WTC11 (cell line): ENCODE measurements at regions not wholly inside any gene's neighbourhood (a gene's known extent, or its start where the extent isn't known, plus 50 kb on each side); places are given as distances from the start of the nearest gene placed in this dataset.

ENCODE experiments used
- ATAC-seq: fragments of 200-7000 bp; cut with Tn5 transposase; 2 replicates; pipeline ENCODE4 v1.10.0; 2021; ENCODE audit warnings: mild to moderate bottlenecking, moderate library complexity
- CTCF ChIA-PET: fragments of 300-600 bp; sonication (Branson Sonifier 250); formaldehyde crosslinking; loops from one replicate; lab custom pipeline; 2021; ENCODE audit warnings: antibody characterized with exemption; lab: Charles Lee
- POLR2A ChIA-PET: fragments of 350-600 bp; sonication (Branson Sonifier 250); formaldehyde crosslinking; loops from one replicate; lab custom pipeline; 2021; ENCODE audit warnings: antibody characterized with exemption; lab: Charles Lee
- DNase-seq: peaks from one replicate; pipeline ENCODE4 v3.0.0; 2021; ENCODE audit warnings: low spot score
- H3K27ac Mint-ChIP-seq: 2 replicates; pipeline ENCODE4 v1.8.0; 2021; ENCODE audit warnings: mixed read lengths
- H3K27me3 Mint-ChIP-seq: 2 replicates; pipeline ENCODE4 v1.8.0; 2021; ENCODE audit warnings: low read depth, mild to moderate bottlenecking, moderate library complexity, mixed read lengths
- H3K36me3 Mint-ChIP-seq: 2 replicates; pipeline ENCODE4 v1.8.0; 2021; ENCODE audit warnings: mixed read lengths
- H3K4me1 Mint-ChIP-seq: 2 replicates; pipeline ENCODE4 v1.8.0; 2022; ENCODE audit warnings: mixed read lengths
- H3K4me3 Mint-ChIP-seq: 2 replicates; pipeline ENCODE4 v1.8.0; 2021; ENCODE audit warnings: mild to moderate bottlenecking, moderate library complexity, mixed read lengths
- H3K9me3 Mint-ChIP-seq: 2 replicates; pipeline ENCODE4 v1.8.0; 2021; ENCODE audit warnings: mixed read lengths
- ELF4 ChIP-seq: sonication (generic); formaldehyde crosslinking; IDR thresholded peaks from 2 replicates; pipeline ENCODE4 v1.8.1; 2022; ENCODE audit warnings: low read depth, mild to moderate bottlenecking, moderate library complexity, missing genetic modification reagents
- GABPB1 ChIP-seq: sonication (generic); formaldehyde crosslinking; IDR thresholded peaks from 2 replicates; pipeline ENCODE4 v1.8.1; 2023; ENCODE audit warnings: mild to moderate bottlenecking, missing genetic modification reagents
- NR2C2 ChIP-seq: sonication (generic); formaldehyde crosslinking; IDR thresholded peaks from 2 replicates; pipeline ENCODE4 v1.8.0; 2022; ENCODE audit warnings: mild to moderate bottlenecking, missing genetic modification reagents
- SMAD3 ChIP-seq: sonication (generic); formaldehyde crosslinking; IDR thresholded peaks from 2 replicates; pipeline ENCODE4 v1.8.0; 2022; ENCODE audit warnings: missing genetic modification reagents, mild to moderate bottlenecking, borderline replicate concordance
- SP1 ChIP-seq: sonication (generic); formaldehyde crosslinking; conservative IDR thresholded peaks from 2 replicates; pipeline ENCODE4 v1.8.1; 2022; ENCODE audit warnings: missing genetic modification reagents
- ZNF219 ChIP-seq: sonication (generic); formaldehyde crosslinking; IDR thresholded peaks from 2 replicates; pipeline ENCODE4 v1.8.0; 2023; ENCODE audit warnings: missing genetic modification reagents, mild to moderate bottlenecking, borderline replicate concordance
- ZNF671 ChIP-seq: fragments of 250-450 bp; sonication (Bioruptor Pico); IDR thresholded peaks from 2 replicates; pipeline ENCODE4 v1.8.0; 2021; ENCODE audit warnings: mild to moderate bottlenecking
- TF ChIP-seq, protein P1 (sequence below): sonication (generic); formaldehyde crosslinking; IDR thresholded peaks from 2 replicates; pipeline ENCODE4 v1.8.0; 2023; ENCODE audit warnings: missing genetic modification reagents, mild to moderate bottlenecking, borderline replicate concordance
- TF ChIP-seq, protein P2 (sequence below): sonication (generic); formaldehyde crosslinking; IDR thresholded peaks from 2 replicates; pipeline ENCODE4 v1.8.0; 2022; ENCODE audit warnings: mild to moderate bottlenecking, missing genetic modification reagents
- TF ChIP-seq, protein P3 (sequence below): fragments of 250-450 bp; sonication (Bioruptor Pico); IDR thresholded peaks from 2 replicates; pipeline ENCODE4 v1.9.0; 2021; ENCODE audit warnings: moderate library complexity, mild to moderate bottlenecking, inconsistent platforms, borderline replicate concordance
- TF ChIP-seq, protein P4 (sequence below): fragments of 250-450 bp; sonication (Bioruptor Pico); IDR thresholded peaks from 2 replicates; pipeline ENCODE4 v1.9.0; 2021; ENCODE audit warnings: mild to moderate bottlenecking
- TF ChIP-seq, protein P5 (sequence below): sonication (generic); formaldehyde crosslinking; IDR thresholded peaks from 2 replicates; pipeline ENCODE4 v1.8.0; 2023; ENCODE audit warnings: mild to moderate bottlenecking, missing genetic modification reagents
- TF ChIP-seq, protein P6 (sequence below): fragments of 250-450 bp; sonication (Bioruptor Pico); conservative IDR thresholded peaks from 2 replicates; pipeline ENCODE4 v1.9.0; 2021; ENCODE audit warnings: mild to moderate bottlenecking
- TF ChIP-seq, protein P7 (sequence below): fragments of 250-450 bp; sonication (Bioruptor Pico); IDR thresholded peaks from 2 replicates; pipeline ENCODE4 v2.1.2; 2022; ENCODE audit warnings: mild to moderate bottlenecking, moderate library complexity
- TF ChIP-seq, protein P8 (sequence below): fragments of 250-450 bp; sonication (Bioruptor Pico); IDR thresholded peaks from 2 replicates; pipeline ENCODE4 v1.9.0; 2021; ENCODE audit warnings: mild to moderate bottlenecking, borderline replicate concordance
- TF ChIP-seq, protein P9 (sequence below): fragments of 200-600 bp; IDR thresholded peaks from 2 replicates; pipeline ENCODE4 v1.8.0; 2022; ENCODE audit warnings: antibody characterized with exemption

DNA sequence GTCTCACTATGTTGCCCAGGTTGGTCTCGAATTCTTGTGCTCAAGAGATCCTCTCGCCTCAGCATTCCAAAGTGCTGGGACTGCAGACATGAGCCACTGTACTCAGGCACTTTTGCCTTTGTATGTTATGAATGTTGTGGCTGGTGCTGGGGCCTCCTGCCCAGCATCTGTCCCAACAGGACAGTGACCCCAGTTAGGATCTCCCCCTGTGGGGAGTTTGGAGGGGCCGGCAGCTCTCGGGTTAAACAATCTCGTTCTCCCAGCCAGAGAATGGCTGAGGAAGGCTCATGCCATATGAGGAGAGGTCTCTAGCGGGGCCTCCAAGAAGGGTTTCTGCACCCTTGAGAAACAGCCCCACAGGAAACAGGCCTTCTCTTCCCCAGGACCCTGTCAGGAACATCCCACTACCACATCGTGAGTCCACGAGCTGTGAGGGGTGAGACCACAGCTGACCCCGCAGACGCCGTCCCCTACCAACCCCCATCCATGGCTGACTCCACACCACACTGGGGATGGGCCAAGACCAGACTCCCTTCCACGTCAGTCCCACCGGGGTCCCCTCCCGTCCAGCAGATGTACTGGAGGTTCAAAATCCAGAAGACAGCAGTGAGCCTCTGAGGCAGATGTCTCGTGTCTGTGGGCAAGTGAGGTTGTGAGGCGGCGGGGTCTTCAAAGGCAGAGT is 54.1 kb downstream of the SHANK2 start (continued):
- no peak for TF ChIP-seq SP1 (CRISPR knock-in tag)
- TF ChIP-seq, protein P1, sequence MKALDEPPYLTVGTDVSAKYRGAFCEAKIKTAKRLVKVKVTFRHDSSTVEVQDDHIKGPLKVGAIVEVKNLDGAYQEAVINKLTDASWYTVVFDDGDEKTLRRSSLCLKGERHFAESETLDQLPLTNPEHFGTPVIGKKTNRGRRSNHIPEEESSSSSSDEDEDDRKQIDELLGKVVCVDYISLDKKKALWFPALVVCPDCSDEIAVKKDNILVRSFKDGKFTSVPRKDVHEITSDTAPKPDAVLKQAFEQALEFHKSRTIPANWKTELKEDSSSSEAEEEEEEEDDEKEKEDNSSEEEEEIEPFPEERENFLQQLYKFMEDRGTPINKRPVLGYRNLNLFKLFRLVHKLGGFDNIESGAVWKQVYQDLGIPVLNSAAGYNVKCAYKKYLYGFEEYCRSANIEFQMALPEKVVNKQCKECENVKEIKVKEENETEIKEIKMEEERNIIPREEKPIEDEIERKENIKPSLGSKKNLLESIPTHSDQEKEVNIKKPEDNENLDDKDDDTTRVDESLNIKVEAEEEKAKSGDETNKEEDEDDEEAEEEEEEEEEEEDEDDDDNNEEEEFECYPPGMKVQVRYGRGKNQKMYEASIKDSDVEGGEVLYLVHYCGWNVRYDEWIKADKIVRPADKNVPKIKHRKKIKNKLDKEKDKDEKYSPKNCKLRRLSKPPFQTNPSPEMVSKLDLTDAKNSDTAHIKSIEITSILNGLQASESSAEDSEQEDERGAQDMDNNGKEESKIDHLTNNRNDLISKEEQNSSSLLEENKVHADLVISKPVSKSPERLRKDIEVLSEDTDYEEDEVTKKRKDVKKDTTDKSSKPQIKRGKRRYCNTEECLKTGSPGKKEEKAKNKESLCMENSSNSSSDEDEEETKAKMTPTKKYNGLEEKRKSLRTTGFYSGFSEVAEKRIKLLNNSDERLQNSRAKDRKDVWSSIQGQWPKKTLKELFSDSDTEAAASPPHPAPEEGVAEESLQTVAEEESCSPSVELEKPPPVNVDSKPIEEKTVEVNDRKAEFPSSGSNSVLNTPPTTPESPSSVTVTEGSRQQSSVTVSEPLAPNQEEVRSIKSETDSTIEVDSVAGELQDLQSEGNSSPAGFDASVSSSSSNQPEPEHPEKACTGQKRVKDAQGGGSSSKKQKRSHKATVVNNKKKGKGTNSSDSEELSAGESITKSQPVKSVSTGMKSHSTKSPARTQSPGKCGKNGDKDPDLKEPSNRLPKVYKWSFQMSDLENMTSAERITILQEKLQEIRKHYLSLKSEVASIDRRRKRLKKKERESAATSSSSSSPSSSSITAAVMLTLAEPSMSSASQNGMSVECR (CRISPR knock-in tag) = no peak
- TF ChIP-seq, protein P2, sequence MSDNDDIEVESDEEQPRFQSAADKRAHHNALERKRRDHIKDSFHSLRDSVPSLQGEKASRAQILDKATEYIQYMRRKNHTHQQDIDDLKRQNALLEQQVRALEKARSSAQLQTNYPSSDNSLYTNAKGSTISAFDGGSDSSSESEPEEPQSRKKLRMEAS (CRISPR knock-in tag) = no peak

DNA sequence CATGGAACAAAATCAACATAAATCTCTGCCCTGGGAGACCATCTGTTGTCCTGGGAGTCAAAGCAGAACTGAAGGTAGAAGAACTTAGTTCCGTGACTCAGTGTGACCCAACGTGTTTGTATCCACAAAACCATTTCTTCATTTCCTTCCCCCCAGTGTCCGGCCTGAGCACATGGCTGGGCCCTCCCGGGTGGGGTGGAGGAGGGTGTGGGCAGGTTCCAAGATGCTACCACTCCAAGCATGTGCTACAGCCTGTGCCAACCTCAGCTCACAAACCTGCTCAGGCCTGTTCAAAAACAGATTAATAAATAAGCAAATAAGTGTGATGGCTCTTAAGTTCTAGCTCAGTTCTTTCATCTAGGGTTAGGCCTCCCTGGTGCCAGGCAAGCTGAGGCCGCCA is 55.3 kb downstream of the SHANK2 start:
- ChIA-PET POLR2A (no interaction called here), CTCF (interaction anchor here (1.8 kb wide), 1 partner anchor 110 kb away, joined by 4 read pairs; no protein-coding TSS in a partner anchor)
- DNase-seq (no peak), ATAC-seq (no peak)
- Mint-ChIP-seq H3K27me3 (no peaks in the 10 kb centered on the region), H3K9me3 (peaks cover 5% of the 10 kb centered on the region; the same call in 1 of the 2 replicates), H3K36me3 (peaks cover 16% of the 10 kb centered on the region), H3K4me1 (peaks cover 15% of the 10 kb centered on the region), H3K27ac (no peak overlapping the region; the same call in 1 of the 2 replicates), H3K4me3 (no peak overlapping the region)
- TF ChIP-seq ZNF671 (CRISPR knock-in tag) = no peak
- TF ChIP-seq, protein P3, sequence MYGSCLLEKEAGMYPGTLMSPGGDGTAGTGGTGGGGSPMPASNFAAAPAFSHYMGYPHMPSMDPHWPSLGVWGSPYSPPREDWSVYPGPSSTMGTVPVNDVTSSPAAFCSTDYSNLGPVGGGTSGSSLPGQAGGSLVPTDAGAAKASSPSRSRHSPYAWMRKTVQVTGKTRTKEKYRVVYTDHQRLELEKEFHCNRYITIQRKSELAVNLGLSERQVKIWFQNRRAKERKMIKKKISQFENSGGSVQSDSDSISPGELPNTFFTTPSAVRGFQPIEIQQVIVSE (CRISPR knock-in tag) = no peak
- TF ChIP-seq, protein P4, sequence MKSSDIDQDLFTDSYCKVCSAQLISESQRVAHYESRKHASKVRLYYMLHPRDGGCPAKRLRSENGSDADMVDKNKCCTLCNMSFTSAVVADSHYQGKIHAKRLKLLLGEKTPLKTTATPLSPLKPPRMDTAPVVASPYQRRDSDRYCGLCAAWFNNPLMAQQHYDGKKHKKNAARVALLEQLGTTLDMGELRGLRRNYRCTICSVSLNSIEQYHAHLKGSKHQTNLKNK (CRISPR knock-in tag) = no peak
- TF ChIP-seq ELF4 (CRISPR knock-in tag) = no peak
- TF ChIP-seq, protein P5, sequence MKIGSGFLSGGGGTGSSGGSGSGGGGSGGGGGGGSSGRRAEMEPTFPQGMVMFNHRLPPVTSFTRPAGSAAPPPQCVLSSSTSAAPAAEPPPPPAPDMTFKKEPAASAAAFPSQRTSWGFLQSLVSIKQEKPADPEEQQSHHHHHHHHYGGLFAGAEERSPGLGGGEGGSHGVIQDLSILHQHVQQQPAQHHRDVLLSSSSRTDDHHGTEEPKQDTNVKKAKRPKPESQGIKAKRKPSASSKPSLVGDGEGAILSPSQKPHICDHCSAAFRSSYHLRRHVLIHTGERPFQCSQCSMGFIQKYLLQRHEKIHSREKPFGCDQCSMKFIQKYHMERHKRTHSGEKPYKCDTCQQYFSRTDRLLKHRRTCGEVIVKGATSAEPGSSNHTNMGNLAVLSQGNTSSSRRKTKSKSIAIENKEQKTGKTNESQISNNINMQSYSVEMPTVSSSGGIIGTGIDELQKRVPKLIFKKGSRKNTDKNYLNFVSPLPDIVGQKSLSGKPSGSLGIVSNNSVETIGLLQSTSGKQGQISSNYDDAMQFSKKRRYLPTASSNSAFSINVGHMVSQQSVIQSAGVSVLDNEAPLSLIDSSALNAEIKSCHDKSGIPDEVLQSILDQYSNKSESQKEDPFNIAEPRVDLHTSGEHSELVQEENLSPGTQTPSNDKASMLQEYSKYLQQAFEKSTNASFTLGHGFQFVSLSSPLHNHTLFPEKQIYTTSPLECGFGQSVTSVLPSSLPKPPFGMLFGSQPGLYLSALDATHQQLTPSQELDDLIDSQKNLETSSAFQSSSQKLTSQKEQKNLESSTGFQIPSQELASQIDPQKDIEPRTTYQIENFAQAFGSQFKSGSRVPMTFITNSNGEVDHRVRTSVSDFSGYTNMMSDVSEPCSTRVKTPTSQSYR (CRISPR knock-in tag) = no peak
- TF ChIP-seq, protein P6, sequence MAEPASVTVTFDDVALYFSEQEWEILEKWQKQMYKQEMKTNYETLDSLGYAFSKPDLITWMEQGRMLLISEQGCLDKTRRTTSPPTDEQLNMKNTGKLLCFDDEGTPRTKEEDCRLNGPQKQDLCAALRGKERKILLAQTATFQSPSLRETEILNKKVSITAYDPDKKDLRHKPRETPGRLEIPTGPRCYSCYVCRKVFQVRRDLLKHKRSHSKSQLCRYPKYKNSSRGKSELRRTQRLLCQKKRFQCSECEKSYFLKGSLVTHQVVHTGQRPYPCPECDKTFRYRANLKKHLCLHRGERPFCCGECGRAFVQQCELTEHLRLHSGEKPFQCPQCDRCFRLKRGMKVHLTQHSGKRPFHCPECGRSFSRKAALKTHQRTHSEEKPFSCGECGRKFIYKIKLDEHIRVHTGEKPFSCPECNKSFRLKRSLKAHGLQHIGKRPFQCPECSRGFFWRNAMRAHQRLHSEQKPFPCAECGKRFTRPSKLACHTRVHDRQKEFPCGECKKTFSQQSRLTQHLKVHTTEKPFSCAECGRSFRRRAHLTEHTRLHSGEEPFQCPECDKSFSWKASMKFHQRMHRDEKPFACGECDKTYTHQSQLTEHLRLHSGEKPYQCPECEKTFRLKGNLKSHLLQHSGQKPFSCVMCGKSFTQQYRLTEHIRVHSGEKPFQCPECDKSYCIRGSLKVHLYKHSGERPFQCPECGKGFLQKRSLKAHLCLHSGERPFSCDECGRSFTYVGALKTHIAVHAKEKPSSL (CRISPR knock-in tag) = no peak
- TF ChIP-seq, protein P7, sequence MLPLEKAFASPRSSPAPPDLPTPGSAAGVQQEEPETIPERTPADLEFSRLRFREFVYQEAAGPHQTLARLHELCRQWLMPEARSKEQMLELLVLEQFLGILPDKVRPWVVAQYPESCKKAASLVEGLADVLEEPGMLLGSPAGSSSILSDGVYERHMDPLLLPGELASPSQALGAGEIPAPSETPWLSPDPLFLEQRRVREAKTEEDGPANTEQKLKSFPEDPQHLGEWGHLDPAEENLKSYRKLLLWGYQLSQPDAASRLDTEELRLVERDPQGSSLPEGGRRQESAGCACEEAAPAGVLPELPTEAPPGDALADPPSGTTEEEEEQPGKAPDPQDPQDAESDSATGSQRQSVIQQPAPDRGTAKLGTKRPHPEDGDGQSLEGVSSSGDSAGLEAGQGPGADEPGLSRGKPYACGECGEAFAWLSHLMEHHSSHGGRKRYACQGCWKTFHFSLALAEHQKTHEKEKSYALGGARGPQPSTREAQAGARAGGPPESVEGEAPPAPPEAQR (CRISPR knock-in tag) = no peak
- TF ChIP-seq NR2C2 (CRISPR knock-in tag) = no peak
- no peak for TF ChIP-seq SMAD3 (CRISPR knock-in tag)
- no peak for TF ChIP-seq ZNF219 (CRISPR knock-in tag)
- TF ChIP-seq, protein P8, sequence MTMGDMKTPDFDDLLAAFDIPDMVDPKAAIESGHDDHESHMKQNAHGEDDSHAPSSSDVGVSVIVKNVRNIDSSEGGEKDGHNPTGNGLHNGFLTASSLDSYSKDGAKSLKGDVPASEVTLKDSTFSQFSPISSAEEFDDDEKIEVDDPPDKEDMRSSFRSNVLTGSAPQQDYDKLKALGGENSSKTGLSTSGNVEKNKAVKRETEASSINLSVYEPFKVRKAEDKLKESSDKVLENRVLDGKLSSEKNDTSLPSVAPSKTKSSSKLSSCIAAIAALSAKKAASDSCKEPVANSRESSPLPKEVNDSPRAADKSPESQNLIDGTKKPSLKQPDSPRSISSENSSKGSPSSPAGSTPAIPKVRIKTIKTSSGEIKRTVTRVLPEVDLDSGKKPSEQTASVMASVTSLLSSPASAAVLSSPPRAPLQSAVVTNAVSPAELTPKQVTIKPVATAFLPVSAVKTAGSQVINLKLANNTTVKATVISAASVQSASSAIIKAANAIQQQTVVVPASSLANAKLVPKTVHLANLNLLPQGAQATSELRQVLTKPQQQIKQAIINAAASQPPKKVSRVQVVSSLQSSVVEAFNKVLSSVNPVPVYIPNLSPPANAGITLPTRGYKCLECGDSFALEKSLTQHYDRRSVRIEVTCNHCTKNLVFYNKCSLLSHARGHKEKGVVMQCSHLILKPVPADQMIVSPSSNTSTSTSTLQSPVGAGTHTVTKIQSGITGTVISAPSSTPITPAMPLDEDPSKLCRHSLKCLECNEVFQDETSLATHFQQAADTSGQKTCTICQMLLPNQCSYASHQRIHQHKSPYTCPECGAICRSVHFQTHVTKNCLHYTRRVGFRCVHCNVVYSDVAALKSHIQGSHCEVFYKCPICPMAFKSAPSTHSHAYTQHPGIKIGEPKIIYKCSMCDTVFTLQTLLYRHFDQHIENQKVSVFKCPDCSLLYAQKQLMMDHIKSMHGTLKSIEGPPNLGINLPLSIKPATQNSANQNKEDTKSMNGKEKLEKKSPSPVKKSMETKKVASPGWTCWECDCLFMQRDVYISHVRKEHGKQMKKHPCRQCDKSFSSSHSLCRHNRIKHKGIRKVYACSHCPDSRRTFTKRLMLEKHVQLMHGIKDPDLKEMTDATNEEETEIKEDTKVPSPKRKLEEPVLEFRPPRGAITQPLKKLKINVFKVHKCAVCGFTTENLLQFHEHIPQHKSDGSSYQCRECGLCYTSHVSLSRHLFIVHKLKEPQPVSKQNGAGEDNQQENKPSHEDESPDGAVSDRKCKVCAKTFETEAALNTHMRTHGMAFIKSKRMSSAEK (CRISPR knock-in tag) = no peak
- TF ChIP-seq, protein P9, sequence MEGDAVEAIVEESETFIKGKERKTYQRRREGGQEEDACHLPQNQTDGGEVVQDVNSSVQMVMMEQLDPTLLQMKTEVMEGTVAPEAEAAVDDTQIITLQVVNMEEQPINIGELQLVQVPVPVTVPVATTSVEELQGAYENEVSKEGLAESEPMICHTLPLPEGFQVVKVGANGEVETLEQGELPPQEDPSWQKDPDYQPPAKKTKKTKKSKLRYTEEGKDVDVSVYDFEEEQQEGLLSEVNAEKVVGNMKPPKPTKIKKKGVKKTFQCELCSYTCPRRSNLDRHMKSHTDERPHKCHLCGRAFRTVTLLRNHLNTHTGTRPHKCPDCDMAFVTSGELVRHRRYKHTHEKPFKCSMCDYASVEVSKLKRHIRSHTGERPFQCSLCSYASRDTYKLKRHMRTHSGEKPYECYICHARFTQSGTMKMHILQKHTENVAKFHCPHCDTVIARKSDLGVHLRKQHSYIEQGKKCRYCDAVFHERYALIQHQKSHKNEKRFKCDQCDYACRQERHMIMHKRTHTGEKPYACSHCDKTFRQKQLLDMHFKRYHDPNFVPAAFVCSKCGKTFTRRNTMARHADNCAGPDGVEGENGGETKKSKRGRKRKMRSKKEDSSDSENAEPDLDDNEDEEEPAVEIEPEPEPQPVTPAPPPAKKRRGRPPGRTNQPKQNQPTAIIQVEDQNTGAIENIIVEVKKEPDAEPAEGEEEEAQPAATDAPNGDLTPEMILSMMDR = no peak
- no peak for TF ChIP-seq GABPB1 (CRISPR knock-in tag)
